HCT116 (cell line): ENCODE measurements at regions not wholly inside any gene's neighbourhood (a gene's known extent, or its start where the extent isn't known, plus 50 kb on each side); places are given as distances from the start of the nearest gene placed in this dataset.

ENCODE experiments used
- ATAC-seq: fragments of 200-7000 bp; cut with Tn5 transposase; 2 replicates; pipeline ENCODE4 v1.9.1; 2020; ENCODE audit warnings: mild to moderate bottlenecking, moderate library complexity
- BruUV-seq: library from RNA; stranded (reverse); fragments of 400-500 nt; replicated peaks from 2 replicates; lab custom pipeline; 2021; lab: Mats Ljungman, UMichigan
- CTCF ChIA-PET: fragments of 300-600 bp; sonication (Branson Sonifier 250); formaldehyde crosslinking; loops from one replicate; lab custom pipeline; 2021; ENCODE audit warnings: antibody characterized with exemption; lab: Charles Lee
- POLR2A ChIA-PET: fragments of 300-600, 350-600 bp; sonication (Branson Sonifier 250); formaldehyde crosslinking; loops from one replicate; lab custom pipeline; 2021; ENCODE audit warnings: antibody characterized with exemption; lab: Charles Lee
- RAD21 ChIA-PET, 2 experiments: fragments of 300-600 bp; sonication (Branson Sonifier 250); formaldehyde crosslinking; loops; one replicate each; lab custom pipeline; 2023; ENCODE audit warnings: low total read pairs in 2 of 2; ENCODE audit not compliant: uncharacterized antibody in 2 of 2, unreplicated experiment in 2 of 2, low non-redundant PET in 1 of 2; lab: Charles Lee
- DNase-seq: peaks from one replicate; pipeline ENCODE4 v3.0.0-alpha.2; 2010; ENCODE audit warnings: low read depth, low spot score
- H2AFZ ChIP-seq: fragments of 200-600 bp; shearing (Covaris generic), sonication (generic); 2 replicates; pipeline ENCODE4 v1.6.1; 2017; ENCODE audit warnings: low read depth, mixed run types, mixed read lengths, antibody characterized with exemption, low read length; ENCODE audit not compliant: poor library complexity, severe bottlenecking
- H3K27ac ChIP-seq: 2 replicates; pipeline ENCODE4 v1.5.1; 2012; ENCODE audit warnings: low read depth, low read length
- H3K27me3 ChIP-seq: fragments of 200-600 bp; sonication (generic); 2 replicates; pipeline ENCODE4 v1.6.1; 2016; ENCODE audit warnings: mixed run types, low read length, mixed read lengths; ENCODE audit not compliant: insufficient read depth
- H3K36me3 ChIP-seq, 2 experiments: fragments of 200-500 bp in 1 of 2; fragments of 200-600 bp in 1 of 2; sonication (Bioruptor generic) in 1 of 2; sonication (generic) in 1 of 2; 2 replicates each; pipeline versions ENCODE4 v1.5.1 to v1.6.1; 2014 to 2016; ENCODE audit warnings: low read length in 2 of 2, inconsistent platforms in 1 of 2, mixed read lengths in 1 of 2, mixed run types in 1 of 2; ENCODE audit not compliant: insufficient read depth in 2 of 2, control insufficient read depth in 1 of 2
- H3K4me1 ChIP-seq, 2 experiments: fragments of 200-600 bp in 1 of 2; sonication (generic) in 1 of 2; 2 replicates each; pipeline versions ENCODE4 v1.5.1 to v1.6.1; 2012 to 2017; ENCODE audit warnings: low read length in 2 of 2, inconsistent platforms in 1 of 2, mild to moderate bottlenecking in 1 of 2, mixed read lengths in 1 of 2, mixed run types in 1 of 2, moderate library complexity in 1 of 2; ENCODE audit not compliant: insufficient read depth in 2 of 2, control insufficient read depth in 1 of 2
- H3K4me2 ChIP-seq: fragments of 200-600 bp; sonication (generic); 2 replicates; pipeline ENCODE4 v1.6.1; 2017; ENCODE audit warnings: mixed run types, low read length, mixed read lengths
- H3K4me3 ChIP-seq, 2 experiments: fragments of 200-600 bp in 1 of 2; sonication (generic) in 1 of 2; replicated peaks in 1 of 2; 2 replicates each; pipeline ENCODE4 v1.5.1; 2011 to 2016; ENCODE audit warnings: low read length in 2 of 2, control low read depth in 1 of 2, low read depth in 1 of 2, mild to moderate bottlenecking in 1 of 2, mixed read lengths in 1 of 2, mixed run types in 1 of 2
- H3K79me2 ChIP-seq: fragments of 200-600 bp; sonication (generic); 2 replicates; pipeline ENCODE4 v1.6.1; 2017; ENCODE audit warnings: mild to moderate bottlenecking, mixed run types, low read length, moderate library complexity, mixed read lengths; ENCODE audit not compliant: insufficient read depth
- H3K9ac ChIP-seq: fragments of 200-600 bp; sonication (generic); 2 replicates; pipeline ENCODE4 v1.6.1; 2016; ENCODE audit warnings: low read length, mixed read lengths
- H3K9me2 ChIP-seq: fragments of 200-600 bp; sonication (generic), shearing (Covaris generic); 2 replicates; pipeline ENCODE4 v1.6.1; 2017; ENCODE audit warnings: mixed run types, mild to moderate bottlenecking, moderate library complexity; ENCODE audit not compliant: insufficient read depth
- H3K9me3 ChIP-seq, 2 experiments: fragments of 200-500 bp in 1 of 2; fragments of 200-600 bp in 1 of 2; sonication (Bioruptor generic) in 1 of 2; sonication (generic) in 1 of 2; 2 replicates each; pipeline ENCODE4 v1.6.1; 2014 to 2017; ENCODE audit warnings: low read length in 2 of 2, mixed read lengths in 2 of 2, inconsistent platforms in 1 of 2, low read depth in 1 of 2, mild to moderate bottlenecking in 1 of 2, mixed run types in 1 of 2, moderate library complexity in 1 of 2; ENCODE audit not compliant: control insufficient read depth in 1 of 2, insufficient read depth in 1 of 2
- H4K20me1 ChIP-seq: fragments of 200-600 bp; sonication (generic), shearing (Covaris generic); 2 replicates; pipeline ENCODE4 v1.6.1; 2017; ENCODE audit warnings: mixed run types, mild to moderate bottlenecking, moderate library complexity; ENCODE audit not compliant: insufficient read depth
- CEBPB ChIP-seq: IDR thresholded peaks from 2 replicates; pipeline ENCODE4 v1.6.1; 2012; ENCODE audit warnings: low read depth
- ELF1 ChIP-seq: IDR thresholded peaks from 2 replicates; pipeline ENCODE4 v1.6.1; 2012; ENCODE audit warnings: low read depth, borderline replicate concordance
- EZH2 ChIP-seq: fragments of 200-600 bp; sonication (generic); IDR thresholded peaks from 2 replicates; pipeline ENCODE4 v1.6.1; 2017; ENCODE audit warnings: antibody characterized with exemption, mixed run types
- FOSL1 ChIP-seq: IDR thresholded peaks from 2 replicates; pipeline ENCODE4 v1.6.1; 2012; ENCODE audit warnings: low read depth
- POLR2A ChIP-seq: IDR thresholded peaks from 2 replicates; pipeline ENCODE4 v1.7.0; 2011; ENCODE audit warnings: borderline replicate concordance; ENCODE audit not compliant: insufficient read depth, insufficient read length; ENCODE audit errors: extremely low read depth
- POLR2AphosphoS5 ChIP-seq: IDR thresholded peaks from 2 replicates; pipeline ENCODE4 v1.6.1; 2011; ENCODE audit warnings: mild to moderate bottlenecking, low read depth, low read length, moderate library complexity
- REST ChIP-seq: IDR thresholded peaks from 2 replicates; pipeline ENCODE4 v1.6.1; 2012; ENCODE audit warnings: low read depth
- SIN3A ChIP-seq: IDR thresholded peaks from 2 replicates; pipeline ENCODE4 v1.6.1; 2012; ENCODE audit warnings: low read depth
- ZFX ChIP-seq: fragments of 450-650 bp; IDR thresholded peaks from 2 replicates; pipeline ENCODE4 v1.6.1; 2017
- ZNF274 ChIP-seq: fragments of 200-500 bp; sonication (Bioruptor generic); IDR thresholded peaks from 2 replicates; pipeline ENCODE4 v1.6.1; 2014; ENCODE audit warnings: mild to moderate bottlenecking, low read depth, low read length, inconsistent platforms
- intact Hi-C: fragments of 100-400 bp; cut with micrococcal nuclease; formaldehyde crosslinking; loops from 2 replicates; pipeline ENCODE4 v1.10.0; 2022
- TF ChIP-seq, protein P1 (sequence below): IDR thresholded peaks from 2 replicates; pipeline ENCODE4 v1.6.1; 2011; ENCODE audit warnings: mild to moderate bottlenecking, low read length, moderate library complexity; ENCODE audit not compliant: insufficient replicate concordance; ENCODE audit errors: extremely low read depth
- TF ChIP-seq, protein P2 (sequence below): IDR thresholded peaks from 2 replicates; pipeline ENCODE4 v1.6.1; 2012

DNA sequence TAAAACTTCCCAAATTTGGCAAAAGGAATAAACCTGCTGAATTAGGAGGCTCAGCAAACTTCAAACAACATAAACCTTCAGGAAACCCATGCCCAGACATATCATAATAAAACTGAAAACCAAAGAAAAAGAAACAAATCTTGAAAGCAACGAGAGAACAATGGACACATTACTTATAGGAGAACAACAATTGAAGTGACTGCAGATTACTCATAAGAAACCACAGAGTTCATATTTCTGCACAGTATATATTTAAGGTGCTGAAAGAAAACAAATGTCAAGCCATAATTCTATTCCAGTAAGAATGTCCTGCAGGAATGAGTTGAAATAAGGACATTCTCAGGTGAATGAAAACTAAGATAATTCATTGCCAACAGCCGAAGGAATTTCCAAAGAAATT lies 80.8 kb upstream of the PROK2 start:
- BruUV-seq = no TSS peak

More for the DNA sequence above, 80.8 kb upstream of the PROK2 start:
- TF ChIP-seq ZFX = no peak
- TF ChIP-seq REST = no peak
- TF ChIP-seq POLR2AphosphoS5 = no peak
- TF ChIP-seq POLR2A = no peak
- no peak for TF ChIP-seq ELF1
- TF ChIP-seq SIN3A = no peak
- TF ChIP-seq, protein P1, sequence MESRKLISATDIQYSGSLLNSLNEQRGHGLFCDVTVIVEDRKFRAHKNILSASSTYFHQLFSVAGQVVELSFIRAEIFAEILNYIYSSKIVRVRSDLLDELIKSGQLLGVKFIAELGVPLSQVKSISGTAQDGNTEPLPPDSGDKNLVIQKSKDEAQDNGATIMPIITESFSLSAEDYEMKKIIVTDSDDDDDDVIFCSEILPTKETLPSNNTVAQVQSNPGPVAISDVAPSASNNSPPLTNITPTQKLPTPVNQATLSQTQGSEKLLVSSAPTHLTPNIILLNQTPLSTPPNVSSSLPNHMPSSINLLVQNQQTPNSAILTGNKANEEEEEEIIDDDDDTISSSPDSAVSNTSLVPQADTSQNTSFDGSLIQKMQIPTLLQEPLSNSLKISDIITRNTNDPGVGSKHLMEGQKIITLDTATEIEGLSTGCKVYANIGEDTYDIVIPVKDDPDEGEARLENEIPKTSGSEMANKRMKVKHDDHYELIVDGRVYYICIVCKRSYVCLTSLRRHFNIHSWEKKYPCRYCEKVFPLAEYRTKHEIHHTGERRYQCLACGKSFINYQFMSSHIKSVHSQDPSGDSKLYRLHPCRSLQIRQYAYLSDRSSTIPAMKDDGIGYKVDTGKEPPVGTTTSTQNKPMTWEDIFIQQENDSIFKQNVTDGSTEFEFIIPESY = no peak
- TF ChIP-seq FOSL1 = no peak
- TF ChIP-seq CEBPB = no peak
- no peak for TF ChIP-seq ZNF274
- TF ChIP-seq, protein P2, sequence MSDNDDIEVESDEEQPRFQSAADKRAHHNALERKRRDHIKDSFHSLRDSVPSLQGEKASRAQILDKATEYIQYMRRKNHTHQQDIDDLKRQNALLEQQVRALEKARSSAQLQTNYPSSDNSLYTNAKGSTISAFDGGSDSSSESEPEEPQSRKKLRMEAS = no peak
- no peak for TF ChIP-seq EZH2
- TF ChIP-seq, all 23 proteins: peak for 0
- intact Hi-C loops = no loop called here
- RAD21 ChIA-PET = no interaction called here
- CTCF ChIA-PET = no interaction called here
- POLR2A ChIA-PET = no interaction called here
- H3K4me2 ChIP-seq = no peak overlapping the region
- no peak overlapping the region for H2AFZ ChIP-seq
- H3K27me3 ChIP-seq = peaks cover 50% of the 10 kb centered on the region
- no peaks in the 10 kb centered on the region for H4K20me1 ChIP-seq
- no peak for DNase-seq
- no peaks in the 10 kb centered on the region for H3K4me1 ChIP-seq
- no peak overlapping the region for H3K9ac ChIP-seq
- H3K79me2 ChIP-seq = no peaks in the 10 kb centered on the region
- H3K9me3 ChIP-seq = peaks cover 0 to 3% of the 10 kb centered on the region in 2 experiments; a peak in 1 of 4 replicates
- H3K27ac ChIP-seq = no peak overlapping the region
- no peak overlapping the region for H3K4me3 ChIP-seq
- H3K9me2 ChIP-seq = no peaks in the 10 kb centered on the region
- ATAC-seq = no peak
- H3K36me3 ChIP-seq = no peaks in the 10 kb centered on the region
